ENCODE measurements at regions not wholly inside any gene's neighbourhood (a gene's known extent, or its start where the extent isn't known, plus 50 kb on each side); places are given as distances from the start of the nearest gene placed in this dataset.

DNA sequence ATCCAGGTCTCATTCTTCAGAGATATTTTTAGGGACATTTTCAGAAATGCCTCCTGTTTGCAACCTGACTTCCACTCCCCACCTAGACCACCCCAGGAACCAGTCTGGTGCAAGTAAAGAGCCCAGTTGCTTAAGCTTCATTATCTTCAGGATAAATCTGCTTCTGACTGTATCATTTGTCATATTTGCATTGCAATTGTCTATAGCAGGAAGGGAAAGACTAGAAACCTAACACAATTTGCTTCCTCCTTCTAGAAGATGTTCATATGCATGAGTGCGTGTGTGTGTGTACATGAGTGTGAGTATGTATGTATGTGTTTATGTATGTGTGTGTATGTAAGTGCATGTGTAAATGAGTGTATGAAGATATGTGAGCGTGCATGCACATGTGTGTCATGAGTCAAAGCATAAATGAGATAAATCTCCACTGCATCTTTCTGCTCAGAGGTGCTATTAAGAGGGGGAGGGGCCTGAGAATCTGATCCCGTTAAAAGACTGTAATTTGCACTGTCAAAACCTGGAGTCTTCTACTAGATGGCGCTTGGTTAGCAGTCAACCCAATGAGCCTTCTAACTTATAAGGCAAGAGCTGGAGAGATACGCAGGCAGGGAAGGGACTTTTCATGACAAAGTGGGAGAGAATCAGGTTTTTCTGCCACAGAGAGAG, 178.8 kb upstream of the KL start:
- Histone ChIP-seq H3K36me3 (no peaks in the 10 kb centered on the region), H3K27ac (no peak overlapping the region), H3K4me1 (peaks cover 10 to 13% (median 11%) of the 10 kb centered on the region in 4 donors), H3K27me3 (no peaks in the 10 kb centered on the region), H3K4me3 (no peak overlapping the region), H3K9me3 (peaks cover 0 to 18% (median 3%) of the 10 kb centered on the region in 4 donors)
- DNase-seq, result no peak
- TF ChIP-seq POLR2A (IDR thresholded peaks at IDR 0.05) (no peak), EP300 (IDR thresholded peaks at IDR 0.05) (no peak), POLR2AphosphoS5 (IDR thresholded peaks at IDR 0.05) (no peak)
- TF ChIP-seq, protein P1, sequence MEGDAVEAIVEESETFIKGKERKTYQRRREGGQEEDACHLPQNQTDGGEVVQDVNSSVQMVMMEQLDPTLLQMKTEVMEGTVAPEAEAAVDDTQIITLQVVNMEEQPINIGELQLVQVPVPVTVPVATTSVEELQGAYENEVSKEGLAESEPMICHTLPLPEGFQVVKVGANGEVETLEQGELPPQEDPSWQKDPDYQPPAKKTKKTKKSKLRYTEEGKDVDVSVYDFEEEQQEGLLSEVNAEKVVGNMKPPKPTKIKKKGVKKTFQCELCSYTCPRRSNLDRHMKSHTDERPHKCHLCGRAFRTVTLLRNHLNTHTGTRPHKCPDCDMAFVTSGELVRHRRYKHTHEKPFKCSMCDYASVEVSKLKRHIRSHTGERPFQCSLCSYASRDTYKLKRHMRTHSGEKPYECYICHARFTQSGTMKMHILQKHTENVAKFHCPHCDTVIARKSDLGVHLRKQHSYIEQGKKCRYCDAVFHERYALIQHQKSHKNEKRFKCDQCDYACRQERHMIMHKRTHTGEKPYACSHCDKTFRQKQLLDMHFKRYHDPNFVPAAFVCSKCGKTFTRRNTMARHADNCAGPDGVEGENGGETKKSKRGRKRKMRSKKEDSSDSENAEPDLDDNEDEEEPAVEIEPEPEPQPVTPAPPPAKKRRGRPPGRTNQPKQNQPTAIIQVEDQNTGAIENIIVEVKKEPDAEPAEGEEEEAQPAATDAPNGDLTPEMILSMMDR (IDR thresholded peaks at IDR 0.05), result no peak
- intact Hi-C loops (cut with DNase I; ENCODE audit: low total_unique reads), result no loop called here
- WGBS, 5 donors, result 74 to 90% (median 79%) methylated on average over 5 of the region's 5 CpGs

DNA sequence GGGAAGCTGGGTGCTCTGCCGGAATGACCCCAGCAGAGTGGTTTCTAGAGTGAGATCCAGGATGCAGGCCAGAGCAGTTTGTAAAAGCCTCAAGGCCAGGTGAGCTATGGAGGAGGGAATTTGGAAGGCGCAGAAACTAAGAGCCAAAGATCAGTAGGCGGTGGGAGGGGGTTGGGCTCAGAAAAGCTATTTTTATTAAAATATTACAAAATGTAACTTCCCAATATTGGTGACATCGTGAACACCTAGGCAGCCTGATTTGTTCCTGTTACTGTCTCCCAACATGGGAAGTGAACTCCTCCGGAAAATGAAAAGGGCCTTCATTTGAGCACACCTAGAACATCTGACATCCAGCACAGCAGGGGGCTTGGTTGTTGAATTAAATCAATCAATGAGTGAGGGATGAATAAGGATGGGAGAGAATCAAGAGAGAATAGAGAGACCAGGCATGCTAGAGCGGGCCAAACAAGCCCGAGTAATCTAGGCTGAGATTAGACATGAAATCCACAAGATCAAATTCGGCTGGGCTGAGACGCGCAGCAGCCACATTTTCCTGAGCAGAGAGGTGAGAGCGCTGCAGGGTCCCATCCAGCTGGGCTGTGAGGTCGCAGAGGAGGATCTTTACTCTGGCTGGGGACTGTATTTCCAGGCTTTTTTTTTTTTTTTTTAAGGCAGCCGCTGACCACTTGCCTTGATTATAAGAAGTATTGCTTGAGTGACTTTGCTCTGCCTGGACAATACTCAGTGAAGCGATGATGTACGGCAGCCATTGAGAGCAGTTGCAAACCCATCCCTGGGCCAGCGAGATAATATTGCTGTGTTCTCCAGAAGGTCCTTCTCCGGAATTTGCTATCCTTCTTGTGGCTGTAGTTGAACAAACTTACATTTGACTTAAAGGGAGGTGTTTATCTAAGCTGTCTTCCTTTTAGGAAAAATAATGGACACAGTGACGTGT, 178.0 kb upstream of the KL start:
- Histone ChIP-seq H3K4me3 (no peak overlapping the region), H3K36me3 (no peaks in the 10 kb centered on the region), H3K4me1 (peaks cover 10 to 13% (median 11%) of the 10 kb centered on the region in 4 donors), H3K27ac (peak overlapping the region in 3 of 5 donors; percentile 39 to 71 (median 51)), H3K9me3 (peaks cover 0 to 18% (median 3%) of the 10 kb centered on the region in 4 donors), H3K27me3 (no peaks in the 10 kb centered on the region)
- TF ChIP-seq POLR2AphosphoS5 (IDR thresholded peaks at IDR 0.05) (no peak), POLR2A (IDR thresholded peaks at IDR 0.05) (no peak), EP300 (IDR thresholded peaks at IDR 0.05) (no peak)
- TF ChIP-seq, protein P1 (IDR thresholded peaks at IDR 0.05), result no peak
- DNase-seq, result no peak
- intact Hi-C loops (cut with DNase I; ENCODE audit: low total_unique reads), result no loop called here
- WGBS, 5 donors, result 79 to 84% (median 80%) methylated on average over 18 of the region's 18 CpGs

DNA sequence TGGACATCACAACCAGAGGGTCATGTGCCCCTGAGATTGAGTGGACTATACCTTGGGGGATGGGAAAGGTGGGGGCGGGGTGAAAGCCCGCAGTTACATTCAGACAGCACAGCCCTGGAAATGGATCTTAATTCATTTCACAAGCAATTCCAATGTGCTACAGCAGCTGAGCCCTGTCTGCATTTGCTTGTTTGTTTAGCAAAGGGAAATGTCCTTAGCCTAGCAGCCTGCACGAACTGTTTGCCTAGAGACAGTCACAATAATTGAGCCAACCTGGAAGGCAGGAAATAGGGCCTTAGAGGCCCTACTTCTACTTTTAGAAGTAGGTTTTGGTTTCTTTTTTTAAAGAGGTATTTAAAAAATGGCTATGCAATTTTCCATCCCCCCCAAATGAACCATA, 177.3 kb upstream of the KL start:
- Histone ChIP-seq H3K36me3 (no peaks in the 10 kb centered on the region), H3K27me3 (no peaks in the 10 kb centered on the region), H3K4me3 (no peak overlapping the region), H3K4me1 (peaks cover 10 to 13% (median 11%) of the 10 kb centered on the region in 4 donors), H3K9me3 (peaks cover 0 to 13% (median 3%) of the 10 kb centered on the region in 4 donors), H3K27ac (peak overlapping the region in 4 of 5 donors; percentile 27 to 71 (median 45))
- peak; percentile 43 to 93 for DNase-seq
- WGBS, 5 donors, result 19 to 36% (median 25%) methylated on average over 3 of the region's 3 CpGs
- TF ChIP-seq POLR2AphosphoS5 (IDR thresholded peaks at IDR 0.05) (peak in 2 of 3 donors; percentile 36 to 55), POLR2A (IDR thresholded peaks at IDR 0.05) (no peak)
- intact Hi-C loops (cut with DNase I; ENCODE audit: low total_unique reads), result no loop called here

DNA sequence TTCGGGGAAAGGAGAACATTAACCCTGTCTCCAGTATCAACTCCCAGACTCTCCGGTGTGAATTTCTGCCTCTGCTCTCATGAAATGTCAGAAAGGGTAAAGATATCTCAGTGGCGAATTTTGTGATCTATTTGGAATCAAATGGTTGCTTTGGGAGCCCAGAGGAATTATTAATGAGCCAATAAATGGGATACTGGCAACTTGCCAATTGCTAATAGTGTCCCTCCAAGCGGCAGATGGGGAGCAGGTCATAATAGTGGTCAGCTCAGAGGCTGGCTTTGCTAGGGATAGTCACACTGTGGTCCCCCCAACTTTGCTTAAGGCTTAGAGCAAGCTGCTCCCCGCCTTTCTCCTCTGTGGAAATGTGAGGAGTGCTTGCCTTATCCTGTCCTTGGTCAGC, 176.1 kb upstream of the KL start:
- WGBS, 5 donors, result 81 to 85% (median 83%) methylated on average over 5 of the region's 5 CpGs
- TF ChIP-seq POLR2AphosphoS5 (IDR thresholded peaks at IDR 0.05) (no peak), POLR2A (IDR thresholded peaks at IDR 0.05) (no peak), EP300 (IDR thresholded peaks at IDR 0.05) (no peak)
- TF ChIP-seq, protein P1 (IDR thresholded peaks at IDR 0.05), result no peak
- intact Hi-C loops (cut with DNase I; ENCODE audit: low total_unique reads), result no loop called here
- H3K27me3 ChIP-seq, result no peaks in the 10 kb centered on the region
- H3K36me3 ChIP-seq, result no peaks in the 10 kb centered on the region
- peak overlapping the region in 1 of 5 donors; percentile 51 for H3K27ac ChIP-seq
- DNase-seq, result no peak
- H3K4me3 ChIP-seq, result no peak overlapping the region
- H3K4me1 ChIP-seq, result peaks cover 10 to 13% (median 11%) of the 10 kb centered on the region in 4 donors
- peaks cover 0 to under 1% (median 0%) of the 10 kb centered on the region in 4 donors for H3K9me3 ChIP-seq
